Keratinocyte (primary cell): ENCODE measurements at regions not wholly inside any gene's neighbourhood (a gene's known extent, or its start where the extent isn't known, plus 50 kb on each side); places are given as distances from the start of the nearest gene placed in this dataset.

ENCODE experiments used
- DNase-seq: peaks from one replicate; pipeline ENCODE4 v3.0.0-alpha.2; 2011; ENCODE audit warnings: low read depth, missing footprints, low spot score
- FAIRE-seq: peaks from 2 replicates; lab custom pipeline; 2011; peaks lifted over from hg19 to GRCh38; lab: Jason Lieb, UNC
- H2AFZ ChIP-seq: 2 replicates; pipeline ENCODE4 v1.6.0; 2012; ENCODE audit warnings: low read length, control low read depth, inconsistent platforms; ENCODE audit not compliant: control insufficient read depth
- H3K27ac ChIP-seq: 2 replicates; pipeline ENCODE4 v1.5.1; 2011; ENCODE audit warnings: low read length; ENCODE audit not compliant: control insufficient read depth, insufficient read depth
- H3K27me3 ChIP-seq: 3 replicates; pipeline ENCODE4 v1.6.0; 2011; ENCODE audit warnings: low read length; ENCODE audit not compliant: control insufficient read depth, insufficient read depth; ENCODE audit errors: extremely low read depth
- H3K36me3 ChIP-seq, 2 experiments: 2 replicates in 1 of 2; 3 replicates in 1 of 2; pipeline ENCODE4 v1.5.1; 2011; ENCODE audit warnings: low read length in 2 of 2, mild to moderate bottlenecking in 1 of 2; ENCODE audit not compliant: control insufficient read depth in 2 of 2, insufficient read depth in 2 of 2; ENCODE audit errors: extremely low read depth in 1 of 2
- H3K4me1 ChIP-seq: 3 replicates; pipeline ENCODE4 v1.5.1; 2011; ENCODE audit warnings: low read length; ENCODE audit not compliant: control insufficient read depth, insufficient read depth; ENCODE audit errors: extremely low read depth
- H3K4me2 ChIP-seq: 3 replicates; pipeline ENCODE4 v1.6.0; 2011; ENCODE audit warnings: low read depth, low read length; ENCODE audit not compliant: control insufficient read depth, insufficient read depth; ENCODE audit errors: extremely low read depth
- H3K4me3 ChIP-seq, 3 experiments: fragments of 200-600 bp in 1 of 3; sonication (generic) in 1 of 3; 2 replicates in 2 of 3; 3 replicates in 1 of 3; pipeline ENCODE4 v1.5.1; 2011 to 2016; ENCODE audit warnings: low read length in 3 of 3, mild to moderate bottlenecking in 3 of 3, control low read depth in 2 of 3, inconsistent platforms in 1 of 3, low read depth in 1 of 3, mixed read lengths in 1 of 3, mixed run types in 1 of 3, moderate library complexity in 1 of 3; ENCODE audit not compliant: control insufficient read depth in 2 of 3, insufficient read depth in 2 of 3; ENCODE audit errors: extremely low read depth in 1 of 3
- H3K79me2 ChIP-seq: 2 replicates; pipeline ENCODE4 v1.6.0; 2012; ENCODE audit warnings: low read length; ENCODE audit not compliant: control insufficient read depth, insufficient read depth
- H3K9ac ChIP-seq: 3 replicates; pipeline ENCODE4 v1.6.0; 2011; ENCODE audit warnings: low read length; ENCODE audit not compliant: control insufficient read depth, insufficient read depth; ENCODE audit errors: extremely low read depth
- H3K9me1 ChIP-seq: 3 replicates; pipeline ENCODE4 v1.6.0; 2011; ENCODE audit warnings: low read length; ENCODE audit not compliant: control insufficient read depth, insufficient read depth; ENCODE audit errors: extremely low read depth
- H3K9me3 ChIP-seq: 2 replicates; pipeline ENCODE4 v1.5.1; 2012; ENCODE audit warnings: low read depth, low read length; ENCODE audit not compliant: control insufficient read depth
- H4K20me1 ChIP-seq: 3 replicates; pipeline ENCODE4 v1.6.0; 2011; ENCODE audit warnings: low read length; ENCODE audit not compliant: control insufficient read depth, insufficient read depth; ENCODE audit errors: extremely low read depth
- CTCF ChIP-seq, 3 experiments: IDR thresholded peaks in 1 of 3; conservative IDR thresholded peaks in 1 of 3; optimal IDR thresholded peaks in 1 of 3; 2 replicates in 2 of 3; 3 replicates in 1 of 3; pipeline versions ENCODE3 to v1.5.1; 2011; ENCODE audit warnings: low read length in 3 of 3, mild to moderate bottlenecking in 3 of 3, moderate library complexity in 2 of 3, control low read depth in 1 of 3, inconsistent platforms in 1 of 3; ENCODE audit not compliant: insufficient read depth in 2 of 3; ENCODE audit errors: extremely low read depth in 1 of 3
- EZH2 ChIP-seq: IDR thresholded peaks from one replicate; pipeline ENCODE4 v1.6.1; 2012; ENCODE audit warnings: inconsistent platforms, mild to moderate bottlenecking, low read length, moderate library complexity
- dilution Hi-C: fragments of 300-500 bp; cut with MboI; formaldehyde crosslinking; loops from one replicate; pipeline ENCODE4 v1.7.0; 2020; ENCODE audit warnings: low sequenced_read_pairs; ENCODE audit not compliant: extremely low pct_ligation_motif_present

- no peaks in the 10 kb centered on the region for H3K79me2 ChIP-seq
- H3K4me2 ChIP-seq = no peak overlapping the region
- no peak for FAIRE-seq
- no peaks in the 10 kb centered on the region for H3K4me1 ChIP-seq
- H3K9ac ChIP-seq = no peak overlapping the region
- H3K9me3 ChIP-seq = peaks cover 10% of the 10 kb centered on the region
- no peak overlapping the region for H2AFZ ChIP-seq
- no peak overlapping the region for H3K4me3 ChIP-seq
- TF ChIP-seq EZH2 = no peak
- no peak for TF ChIP-seq CTCF (optimal IDR thresholded peaks at IDR 0.05 in 1 of 3, IDR thresholded peaks at IDR 0.05 in 1 of 3, conservative IDR thresholded peaks at IDR 0.05 in 1 of 3; ENCODE audit: extremely low read depth in 1 of 3, insufficient read depth in 2 of 3, low read length in 3 of 3)
- no peak for DNase-seq
- no peaks in the 10 kb centered on the region for H3K9me1 ChIP-seq
- H3K36me3 ChIP-seq = no peaks in the 10 kb centered on the region
- H3K27me3 ChIP-seq = no peaks in the 10 kb centered on the region
- H3K27ac ChIP-seq = no peak overlapping the region
- dilution Hi-C loops = no loop called here
- H4K20me1 ChIP-seq = no peaks in the 10 kb centered on the region
Observed at GRCh38 chr14:101207041-101207440, 303.5 kb upstream of the RTL1 start.

- TF ChIP-seq EZH2 = no peak
- no peak for FAIRE-seq
Observed at GRCh38 chr14:101207897-101208296, 304.4 kb upstream of the RTL1 start.

GRCh38 chr14:101209594-101209993, 306.1 kb upstream of the RTL1 start:
- H3K27me3 ChIP-seq = no peaks in the 10 kb centered on the region
- H3K9ac ChIP-seq = no peak overlapping the region
- TF ChIP-seq CTCF (optimal IDR thresholded peaks at IDR 0.05 in 1 of 3, IDR thresholded peaks at IDR 0.05 in 1 of 3, conservative IDR thresholded peaks at IDR 0.05 in 1 of 3; ENCODE audit: extremely low read depth in 1 of 3, insufficient read depth in 2 of 3, low read length in 3 of 3) = no peak
- FAIRE-seq (no peak), DNase-seq (no peak)
- no peaks in the 10 kb centered on the region for H3K36me3 ChIP-seq
- H3K4me2 ChIP-seq = no peak overlapping the region
- no peaks in the 10 kb centered on the region for H3K79me2 ChIP-seq
- no peaks in the 10 kb centered on the region for H4K20me1 ChIP-seq
- H2AFZ ChIP-seq = no peak overlapping the region
- no peaks in the 10 kb centered on the region for H3K9me1 ChIP-seq
- no peak overlapping the region for H3K4me3 ChIP-seq
- H3K27ac ChIP-seq = no peak overlapping the region
- H3K4me1 ChIP-seq = no peaks in the 10 kb centered on the region
- dilution Hi-C loops = no loop called here
- no peaks in the 10 kb centered on the region for H3K9me3 ChIP-seq

More at GRCh38 chr14:101207897-101208296, 304.4 kb upstream of the RTL1 start:
- dilution Hi-C loops = no loop called here
- Histone ChIP-seq H4K20me1 (no peaks in the 10 kb centered on the region), H3K79me2 (no peaks in the 10 kb centered on the region), H3K4me1 (no peaks in the 10 kb centered on the region), H3K9me3 (peaks cover 10% of the 10 kb centered on the region), H3K4me3 (no peak overlapping the region), H3K36me3 (no peaks in the 10 kb centered on the region), H2AFZ (no peak overlapping the region), H3K4me2 (no peak overlapping the region), H3K9me1 (no peaks in the 10 kb centered on the region), H3K27ac (no peak overlapping the region), H3K27me3 (no peaks in the 10 kb centered on the region), H3K9ac (no peak overlapping the region)
- DNase-seq = no peak
